ENCODE measurements at regions not wholly inside any gene's neighbourhood (a gene's known extent, or its start where the extent isn't known, plus 50 kb on each side); places are given as distances from the start of the nearest gene placed in this dataset.

DNA sequence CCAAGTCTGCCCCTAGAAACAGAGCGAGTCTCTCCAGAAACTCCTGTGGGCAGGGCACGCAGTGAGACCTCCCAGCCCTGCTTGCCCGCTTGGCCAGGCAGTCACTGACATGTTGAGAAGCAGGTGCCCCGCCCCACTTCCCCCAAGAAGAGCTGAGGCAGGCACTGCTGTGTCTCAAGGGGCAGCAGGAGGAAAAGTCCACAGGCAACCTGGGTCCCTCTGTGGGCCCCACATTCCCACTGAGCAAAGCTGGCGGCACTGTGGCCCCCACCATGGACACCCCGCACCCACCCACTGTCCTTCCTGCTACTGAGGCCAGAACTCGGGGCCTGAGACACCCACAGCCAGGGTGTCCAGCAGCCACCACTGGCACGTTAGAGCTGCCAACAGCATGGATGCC, 137.3 kb upstream of the NKX1-1 start:
- DNase-seq (ENCODE audit: low read depth in 1 of 2, low spot score in 1 of 2), result no peak

DNA sequence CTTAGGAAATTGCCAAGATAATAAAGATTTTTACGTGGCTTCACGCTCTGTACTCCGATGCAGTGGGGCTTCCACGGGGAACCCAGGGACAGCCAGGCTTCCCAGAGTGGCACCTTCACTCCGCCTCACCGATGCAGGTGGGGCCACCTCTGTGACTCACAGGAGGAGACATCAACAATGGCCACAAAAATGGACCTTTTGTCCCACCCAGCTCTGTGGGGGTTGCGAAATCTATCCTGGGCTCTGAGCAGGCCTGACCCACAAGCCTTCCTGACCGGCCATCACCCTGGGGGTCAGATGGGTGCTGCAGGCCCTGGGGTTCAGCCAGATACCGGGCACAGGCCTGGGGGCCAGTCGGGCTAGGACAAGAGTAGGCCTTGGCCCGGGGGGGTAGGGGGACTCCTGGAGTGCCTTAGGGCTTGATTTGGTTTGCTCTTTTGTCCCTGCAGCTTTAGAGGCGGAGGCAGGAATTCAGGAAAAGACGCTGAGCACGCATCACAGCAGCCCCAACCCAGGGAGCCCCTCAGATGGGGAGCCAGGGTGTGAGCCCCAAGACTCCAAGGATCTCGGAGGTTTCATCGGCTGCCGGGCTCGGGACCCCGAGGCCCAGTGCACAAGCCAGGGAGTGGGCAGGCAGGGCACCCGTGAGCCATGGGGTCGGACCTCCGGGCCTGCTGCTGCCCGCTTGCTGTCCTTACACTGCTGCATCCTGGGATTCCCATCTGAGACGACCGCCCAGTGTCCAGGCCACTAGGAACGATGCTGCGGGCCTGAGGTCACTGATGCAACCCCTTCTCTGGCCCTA, 136.5 kb upstream of the NKX1-1 start:
- no peak for DNase-seq (ENCODE audit: low read depth in 1 of 2, low spot score in 1 of 2)

DNA sequence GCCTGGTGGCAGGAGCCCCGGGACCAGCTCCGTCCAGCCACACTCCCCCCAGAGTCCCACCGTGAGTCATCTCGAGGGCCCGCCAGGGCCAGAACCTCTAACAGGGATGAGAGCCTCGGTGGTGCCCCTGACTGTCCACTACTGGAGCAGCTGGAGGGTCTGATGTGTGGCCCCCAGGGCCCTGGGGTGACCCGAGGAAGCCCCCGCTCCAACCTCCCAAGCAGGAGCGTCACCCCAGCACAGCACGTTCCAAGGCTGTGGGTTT, 135.9 kb upstream of the NKX1-1 start:
- DNase-seq (ENCODE audit: low read depth in 1 of 2, low spot score in 1 of 2), result no peak

DNA sequence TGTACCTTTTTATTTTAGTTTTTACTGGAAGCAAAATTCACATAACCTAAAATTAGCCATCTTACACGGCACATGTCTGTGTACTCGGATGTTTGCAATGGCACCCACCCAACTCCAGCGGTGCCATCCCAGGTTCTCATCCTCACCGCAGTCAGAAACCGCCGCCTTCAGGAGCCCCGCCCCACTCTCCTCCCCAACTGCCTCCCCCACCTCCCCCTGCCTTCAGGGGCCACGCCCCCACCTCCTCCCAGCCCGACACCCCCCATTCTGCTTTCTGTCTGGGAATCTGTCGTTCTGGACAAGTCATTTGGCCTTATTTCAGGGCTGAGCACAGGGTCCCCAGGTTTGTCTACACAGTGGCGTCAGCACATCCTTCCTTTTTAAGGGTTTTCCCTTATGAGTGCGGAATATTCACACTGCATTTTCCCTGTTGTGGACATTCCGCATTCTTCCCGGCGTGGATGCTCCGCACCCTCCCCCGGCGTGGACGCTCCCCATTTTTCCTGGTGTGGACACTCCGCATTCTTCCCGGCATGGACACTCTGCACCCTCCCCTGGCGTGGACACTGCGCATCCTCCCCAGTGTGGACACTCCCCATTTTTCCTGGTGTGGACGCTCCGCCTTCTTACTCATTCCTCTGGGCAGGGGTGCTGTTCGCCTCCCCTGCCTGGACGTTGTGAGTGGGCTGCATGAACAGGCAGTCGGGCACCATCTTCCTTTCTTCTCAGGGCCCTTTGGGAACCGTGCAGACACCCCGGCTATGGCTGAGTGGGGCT, 135.4 kb upstream of the NKX1-1 start:
- DNase-seq (ENCODE audit: low read depth in 1 of 2, low spot score in 1 of 2), result no peak

DNA sequence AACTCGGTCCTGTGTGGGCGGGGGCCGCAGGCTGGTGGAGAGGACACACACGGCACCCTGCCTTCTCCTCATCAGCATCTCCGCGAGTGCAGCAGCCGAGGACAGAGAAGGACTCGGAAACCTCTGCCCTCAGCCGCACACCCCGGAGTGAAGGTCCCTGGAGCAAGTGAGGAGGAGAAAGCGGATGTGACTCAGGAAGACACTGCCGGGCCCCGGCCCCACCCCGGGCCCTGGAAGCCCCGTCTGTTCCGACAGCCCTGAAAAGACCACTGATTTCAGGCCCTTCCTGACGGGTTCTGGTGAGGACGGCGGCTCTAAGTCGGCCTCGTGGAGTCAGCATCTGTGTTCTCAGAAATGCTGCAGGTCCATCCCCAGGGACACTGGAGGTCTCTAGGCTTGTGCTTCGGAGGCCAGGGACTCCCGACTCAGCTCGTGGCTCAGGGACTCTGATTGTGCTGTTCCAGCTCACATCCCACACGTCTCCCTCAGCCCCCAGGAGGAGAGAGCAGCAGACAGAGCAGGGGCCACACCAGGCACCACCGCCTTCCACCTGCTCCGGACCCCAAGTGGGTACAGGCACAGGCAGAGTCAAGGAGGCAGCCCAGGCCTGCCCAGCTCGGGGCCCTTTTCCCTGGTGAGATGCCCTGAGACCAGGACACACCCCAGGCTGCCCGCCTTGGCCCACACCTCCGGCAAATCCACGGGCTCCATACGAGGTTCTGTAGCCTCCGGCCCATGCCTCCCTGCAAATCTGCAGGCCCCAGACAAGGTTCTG, 134.5 kb upstream of the NKX1-1 start:
- no peak for DNase-seq (ENCODE audit: low read depth in 1 of 2, low spot score in 1 of 2)

DNA sequence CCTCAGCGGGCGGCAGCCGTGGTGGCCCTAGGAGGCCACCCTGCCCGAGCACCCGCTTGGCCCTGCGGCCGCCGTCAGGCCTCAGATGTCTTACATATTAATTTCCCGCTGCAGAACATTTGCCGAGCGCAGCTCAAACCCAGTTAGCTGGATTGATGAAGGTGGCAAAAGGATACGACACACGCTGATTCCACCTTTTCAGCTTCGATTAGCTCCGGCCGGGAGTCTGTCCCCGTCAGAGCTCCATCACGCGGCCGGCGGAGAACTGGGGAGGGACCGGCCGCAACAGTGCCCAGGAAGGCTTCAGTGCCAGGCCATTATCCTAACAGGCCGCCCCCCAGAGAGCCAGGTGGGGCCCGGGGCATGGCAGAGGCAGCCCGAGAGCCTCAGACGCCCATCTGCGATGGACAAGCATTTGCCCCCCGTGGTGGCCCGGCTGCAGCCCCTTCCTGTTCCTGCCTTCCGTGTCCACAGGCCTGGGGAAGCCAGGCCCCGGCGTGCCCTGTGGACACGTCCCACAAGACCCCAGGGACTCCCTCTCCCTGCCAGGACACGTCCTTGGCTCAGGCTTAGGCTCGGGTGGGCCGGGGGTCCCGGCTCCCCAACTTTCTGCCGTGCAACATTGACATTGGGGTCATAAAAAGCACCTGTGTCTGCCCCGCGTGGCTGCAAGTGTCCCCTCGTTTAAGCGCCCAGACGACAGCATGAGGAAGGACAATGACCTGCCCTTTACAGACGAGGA, 133.8 kb upstream of the NKX1-1 start:
- DNase-seq (ENCODE audit: low read depth in 1 of 2, low spot score in 1 of 2), result no peak

DNA sequence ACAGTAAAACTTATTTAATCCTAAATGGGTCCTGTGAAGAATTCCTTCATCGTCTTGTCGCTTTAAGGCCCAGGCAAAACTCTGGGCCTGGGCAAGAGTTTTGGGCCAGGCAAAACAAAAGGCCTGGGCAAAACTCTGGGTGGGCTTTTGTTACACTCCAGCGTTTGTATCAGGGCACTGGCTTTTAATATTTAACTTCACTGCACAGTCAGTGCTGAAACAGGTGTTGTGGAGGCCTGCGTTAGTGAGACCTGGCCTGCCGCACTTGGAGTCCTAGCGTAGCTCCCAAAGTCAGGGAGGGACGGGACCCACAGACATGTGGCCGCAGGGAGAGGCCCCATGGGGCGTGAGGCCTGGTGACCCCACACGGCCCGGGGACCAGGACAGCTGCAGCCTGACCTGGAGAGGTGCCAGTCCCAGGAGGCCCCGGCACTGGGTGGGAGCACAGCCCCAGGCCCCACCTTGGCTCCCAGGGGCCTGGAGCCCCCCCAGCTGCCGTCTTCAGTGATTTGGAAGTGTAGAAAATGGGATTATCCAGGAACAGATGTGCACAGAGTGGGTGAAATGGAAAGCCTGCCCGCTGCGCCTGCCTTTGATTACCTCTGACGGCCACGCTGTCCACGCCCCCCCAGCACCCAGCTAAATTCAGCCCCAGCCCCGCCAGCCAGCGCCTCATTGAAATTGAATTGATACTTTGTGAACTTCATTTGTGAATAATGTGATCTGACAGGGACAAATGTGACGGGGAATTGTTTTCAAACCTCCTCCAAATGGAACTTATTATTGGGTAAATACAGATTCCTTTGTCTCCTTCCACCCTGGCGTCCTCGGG, 132.9 kb upstream of the NKX1-1 start:
- no peak for DNase-seq (ENCODE audit: low read depth in 1 of 2, low spot score in 1 of 2)

DNA sequence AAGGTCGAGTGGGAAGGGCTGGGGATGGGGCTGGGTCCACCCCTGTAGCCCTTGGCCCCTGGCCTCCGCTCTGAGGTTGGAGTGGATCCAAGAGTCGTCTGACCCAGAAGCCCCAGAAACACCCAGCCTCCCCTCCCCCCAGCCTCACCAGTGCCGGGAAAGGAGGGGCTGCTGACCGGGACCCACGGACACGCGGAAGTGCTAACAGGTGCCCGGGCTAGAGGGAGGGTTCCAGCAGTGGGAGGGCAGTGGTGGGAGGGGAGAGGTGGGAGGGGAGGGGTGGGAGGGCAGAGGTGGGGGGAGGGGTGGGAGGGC, 131.8 kb upstream of the NKX1-1 start:
- DNase-seq (ENCODE audit: low read depth in 1 of 2, low spot score in 1 of 2), result no peak

DNA sequence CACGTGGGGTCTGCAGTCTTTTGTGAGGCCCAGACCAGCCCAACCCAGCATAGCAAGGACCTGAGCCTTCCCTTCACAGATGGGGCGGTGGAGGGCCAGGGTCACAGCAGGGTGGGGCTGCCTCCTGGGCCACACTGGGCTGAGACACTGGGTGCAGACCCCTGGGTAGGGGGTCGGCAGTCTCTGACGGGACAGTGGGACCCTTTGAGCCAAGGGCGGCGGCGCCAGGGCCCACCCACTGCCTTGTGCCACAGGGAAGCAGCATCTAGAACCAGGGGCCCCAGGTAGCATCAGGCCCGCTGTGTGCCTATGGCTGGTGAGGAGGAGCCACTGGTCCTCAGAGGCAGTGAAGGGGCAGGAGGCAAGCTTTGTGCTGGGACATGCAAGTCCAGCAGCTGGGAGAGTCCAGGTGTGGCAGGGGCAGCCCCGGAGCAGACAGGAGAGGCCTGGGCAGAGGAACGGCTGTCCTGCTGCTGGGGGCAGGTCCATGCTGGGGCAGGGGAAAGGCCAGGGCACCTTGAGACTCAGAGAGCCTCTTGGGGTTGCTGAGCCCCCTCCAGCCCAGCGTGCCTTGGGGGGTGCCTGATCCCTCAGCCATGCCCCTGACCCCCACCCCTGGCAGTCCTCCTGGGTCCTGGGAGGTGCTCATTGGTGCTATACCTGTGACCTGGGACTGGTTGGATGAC, 131.3 kb upstream of the NKX1-1 start:
- no peak for DNase-seq (ENCODE audit: low read depth in 1 of 2, low spot score in 1 of 2)

DNA sequence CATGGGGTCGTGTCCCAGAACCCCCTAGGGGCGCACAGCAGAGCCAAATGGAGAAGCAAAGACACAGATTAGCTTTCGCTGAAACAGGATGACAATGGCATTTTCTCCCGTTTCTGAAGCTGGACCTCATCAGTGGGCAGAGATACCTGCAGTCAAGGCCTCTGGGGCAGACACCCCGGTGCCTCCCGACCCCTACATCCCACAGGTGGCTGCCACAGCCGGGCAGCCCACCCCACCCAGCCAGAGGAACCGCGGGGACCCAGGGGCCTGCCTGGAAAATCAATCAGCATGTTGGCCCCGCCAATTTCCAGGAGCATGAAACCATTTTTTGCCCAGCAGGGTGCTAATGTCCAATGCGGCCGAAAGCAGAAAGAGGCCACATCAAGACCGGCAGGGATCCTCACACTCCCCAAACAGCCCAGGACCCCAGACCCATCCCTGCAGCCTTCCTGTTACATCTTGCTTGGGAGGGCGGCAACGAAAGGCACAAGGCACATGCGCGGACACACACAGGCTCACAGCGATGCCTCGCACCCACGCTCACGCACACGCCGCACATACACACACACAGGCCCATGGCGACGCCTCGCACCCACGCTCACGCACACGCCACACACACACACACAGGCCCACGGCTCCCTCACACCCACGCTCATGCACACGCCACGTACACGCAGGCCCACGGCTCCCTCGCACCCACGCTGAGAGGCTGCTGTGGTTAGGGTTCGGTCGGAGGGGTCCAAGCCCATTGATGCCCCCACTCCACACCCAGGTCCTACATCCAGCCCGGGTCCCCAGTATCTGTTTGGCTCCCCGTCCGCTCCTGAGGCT, 130.6 kb upstream of the NKX1-1 start:
- DNase-seq (ENCODE audit: low read depth in 1 of 2, low spot score in 1 of 2), result no peak

DNA sequence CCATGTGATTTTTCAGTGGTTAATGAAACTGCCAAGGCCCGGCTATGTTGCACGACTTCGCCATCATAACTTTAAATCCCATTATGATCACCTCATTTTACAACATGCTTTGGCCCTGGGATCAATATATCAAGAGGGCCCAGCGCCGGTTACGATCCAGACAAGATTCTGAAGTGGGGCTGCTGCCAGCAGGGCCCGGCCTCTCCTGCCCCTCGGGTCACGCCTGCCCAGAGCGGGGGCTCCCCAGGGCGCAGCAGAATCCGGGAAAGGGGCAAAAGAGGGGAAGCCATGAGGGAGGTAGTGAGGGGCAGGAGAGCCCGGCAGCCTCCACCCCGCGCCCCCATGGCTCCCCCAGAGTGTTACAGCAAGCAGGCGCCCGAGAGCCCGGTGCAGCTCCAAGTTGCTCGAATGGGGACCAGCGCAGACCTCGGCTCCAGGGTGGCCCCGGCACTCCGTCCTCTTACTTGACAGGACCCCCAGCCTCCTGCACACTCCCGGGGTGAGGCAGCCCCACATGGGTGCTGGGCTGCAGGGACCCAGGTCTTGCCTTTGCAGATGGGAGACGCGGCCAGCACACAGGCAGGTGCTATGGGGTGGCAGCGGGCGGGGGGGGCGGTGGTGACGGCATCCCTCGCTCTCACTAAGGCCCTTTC, 129.8 kb upstream of the NKX1-1 start:
- no peak for DNase-seq (ENCODE audit: low read depth in 1 of 2, low spot score in 1 of 2)

DNA sequence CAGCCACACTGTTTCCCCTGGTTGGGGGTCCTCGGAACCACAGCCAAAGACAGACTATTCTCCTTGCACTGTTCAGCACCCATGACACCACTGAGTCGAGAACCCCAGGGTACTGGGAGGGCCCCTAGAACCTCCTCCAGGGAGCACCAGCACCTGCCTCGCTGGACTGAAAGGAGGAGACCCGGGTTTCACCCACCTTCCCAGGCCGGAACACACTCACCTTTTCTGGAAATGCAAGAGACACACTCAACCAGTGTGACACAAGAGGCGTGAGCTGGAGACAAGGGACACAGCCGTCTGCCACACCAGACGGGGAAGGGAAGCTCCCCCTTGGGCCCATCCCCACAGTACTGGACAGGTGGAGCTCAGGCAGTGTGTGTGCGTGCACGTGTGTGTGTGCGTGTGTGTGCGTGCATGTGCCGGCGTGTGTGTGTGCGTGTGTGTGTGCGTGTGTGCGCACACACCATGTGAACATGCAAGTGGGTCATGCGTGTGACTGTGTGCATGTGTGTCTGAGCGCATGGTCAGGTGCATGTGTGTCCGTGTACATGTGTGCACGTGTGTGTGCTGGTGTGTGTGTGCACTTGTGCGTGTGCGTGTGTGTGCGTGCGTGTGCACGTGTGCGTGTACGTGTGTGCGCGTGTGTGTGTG, 128.8 kb upstream of the NKX1-1 start:
- no peak for DNase-seq (ENCODE audit: low read depth in 1 of 2, low spot score in 1 of 2)

DNA sequence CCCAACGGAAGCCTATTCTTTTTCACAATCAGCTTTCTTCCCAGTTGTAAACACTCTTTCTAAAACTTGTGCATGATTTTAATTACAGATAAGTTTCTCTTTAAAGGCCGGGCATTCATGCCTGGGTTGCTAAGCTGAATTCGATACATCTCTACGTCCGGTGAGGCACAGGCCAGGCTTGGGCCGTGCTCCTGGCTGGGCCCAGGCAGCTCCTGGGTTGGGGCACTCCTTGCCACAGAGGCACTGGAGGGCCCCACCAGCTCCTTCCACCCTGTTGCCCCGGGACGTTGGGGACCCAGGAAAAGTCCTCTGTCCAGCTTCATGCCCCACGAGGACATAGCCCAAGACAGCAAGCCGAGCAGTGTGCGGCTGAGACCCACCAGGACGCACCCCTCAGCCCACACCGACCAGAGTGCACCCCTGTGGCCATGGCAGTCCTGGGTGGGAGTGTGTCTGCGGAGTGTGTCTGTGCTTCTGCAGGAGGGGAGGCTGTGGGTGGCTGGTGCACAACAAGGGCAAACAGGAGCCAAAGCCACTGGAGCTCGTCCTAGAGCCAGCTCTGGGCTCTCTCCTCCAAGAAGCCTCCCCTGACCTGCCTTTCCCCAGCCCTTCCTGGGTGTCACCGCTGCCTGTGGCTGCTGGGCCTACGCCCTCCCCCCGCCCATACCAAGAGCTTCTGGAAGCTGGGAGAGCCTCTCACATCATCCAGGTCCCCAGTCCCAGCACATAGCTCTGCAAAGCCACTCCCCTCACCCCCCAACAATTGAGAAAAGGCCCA, 128.0 kb upstream of the NKX1-1 start:
- DNase-seq (ENCODE audit: low read depth in 1 of 2, low spot score in 1 of 2), result no peak

DNA sequence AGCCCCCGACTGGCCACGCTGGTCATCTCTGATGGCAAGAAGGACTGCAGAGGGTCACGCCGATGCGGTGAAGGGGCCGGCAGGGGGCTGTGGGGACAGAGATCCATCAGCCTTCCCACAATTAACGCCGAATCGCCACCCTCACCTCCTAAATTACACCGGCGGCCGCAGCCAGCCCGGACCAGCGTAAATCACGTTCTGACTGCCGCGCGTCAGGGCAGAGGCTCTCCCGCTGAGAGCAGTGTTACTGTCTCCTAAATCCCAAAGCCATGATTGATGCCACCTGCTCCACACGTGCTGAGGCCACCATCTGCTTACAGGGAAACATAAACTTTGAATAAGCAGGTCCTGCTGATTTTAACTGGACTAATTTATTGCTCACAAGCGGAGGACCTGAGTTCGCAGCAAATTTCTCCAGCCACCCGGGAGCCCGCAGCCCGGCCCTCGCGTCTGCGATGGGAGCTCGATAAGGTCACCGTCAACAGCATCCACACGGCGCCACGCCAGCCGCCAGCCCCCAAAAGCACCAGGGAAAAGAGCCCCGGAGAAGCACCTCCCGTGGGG, 127.3 kb upstream of the NKX1-1 start:
- no peak for DNase-seq (ENCODE audit: low read depth in 1 of 2, low spot score in 1 of 2)

DNA sequence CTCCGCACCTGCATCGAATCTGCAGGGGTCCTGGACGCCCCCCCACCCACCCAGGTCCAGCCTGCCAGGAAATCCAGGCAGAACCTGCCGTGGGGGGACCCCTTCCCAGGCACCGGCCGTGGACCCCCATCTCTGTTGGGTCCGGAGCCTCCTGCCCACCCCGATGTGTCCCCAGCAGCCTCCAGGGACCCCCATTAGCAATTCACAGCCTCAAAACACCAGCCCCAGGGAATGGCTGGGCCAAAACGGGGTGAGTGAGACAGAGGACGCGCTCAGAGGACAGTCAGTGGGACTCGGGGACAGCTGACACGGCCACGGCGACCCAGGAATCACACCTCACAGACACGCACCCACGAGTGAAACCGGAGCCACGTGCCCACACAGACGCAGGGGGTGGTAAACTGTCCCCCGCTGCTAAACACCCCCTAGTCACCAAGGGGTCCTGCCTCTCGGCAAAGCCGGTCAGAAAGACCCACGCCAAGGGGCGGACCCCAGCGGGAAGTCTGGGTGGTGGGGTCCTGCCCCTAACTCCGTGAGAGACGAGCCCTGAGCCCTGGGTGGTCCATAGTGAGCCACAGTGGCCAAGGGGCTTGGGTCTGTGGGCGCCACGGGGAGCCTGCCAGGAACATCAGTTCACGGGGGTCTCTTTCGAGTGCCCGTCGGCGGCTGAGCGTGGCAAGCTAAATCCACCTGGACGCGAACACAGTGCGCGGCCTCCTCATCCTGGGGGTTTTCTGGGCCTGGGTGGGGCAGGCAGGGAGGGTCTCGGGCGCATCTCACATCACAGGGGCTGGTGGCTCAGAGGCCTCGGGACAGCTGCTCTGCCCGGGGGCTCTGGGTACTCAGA, 126.5 kb upstream of the NKX1-1 start:
- DNase-seq (ENCODE audit: low read depth in 1 of 2, low spot score in 1 of 2), result no peak
